Right cardiac atrium (tissue), 5 donors: ENCODE measurements at regions not wholly inside any gene's neighbourhood (a gene's known extent, or its start where the extent isn't known, plus 50 kb on each side); places are given as distances from the start of the nearest gene placed in this dataset.

Source experiments
- ATAC-seq, 2 donors: fragments of 200-7000 bp; cut with Tn5 transposase; one replicate each; pipeline versions ENCODE4 v1.8.0 to v1.9.1; 2020; ENCODE audit warnings: moderate library complexity in 2 of 2, mild to moderate bottlenecking in 1 of 2
- DNase-seq, 3 donors: peaks; one replicate each; pipeline ENCODE4 v3.0.0-alpha.2; 2020
- H3K27ac ChIP-seq: one replicate; pipeline ENCODE4 v1.5.1; 2013; ENCODE audit warnings: mild to moderate bottlenecking, low read length, control low read depth, moderate library complexity
- H3K27me3 ChIP-seq: one replicate; pipeline ENCODE4 v1.6.1; 2013; ENCODE audit not compliant: control insufficient read depth, insufficient read depth
- H3K4me1 ChIP-seq: one replicate; pipeline ENCODE4 v1.6.1; 2013; ENCODE audit warnings: low read length; ENCODE audit not compliant: control insufficient read depth, insufficient read depth
- H3K4me3 ChIP-seq: one replicate; pipeline ENCODE4 v1.5.1; 2013; ENCODE audit warnings: low read length, control low read depth
- H3K9me3 ChIP-seq: one replicate; pipeline ENCODE4 v1.6.1; 2013; ENCODE audit warnings: low read length; ENCODE audit not compliant: control insufficient read depth
- WGBS: extraction: QIAGEN DNeasy Blood & Tissue Kit; methylation state at CpG from one replicate; pipeline ENCODE4 v1.1.7; 2013; 5-methylcytosine and 5-hydroxymethylcytosine counted together
- intact Hi-C, 4 donors: fragments of 100-400 bp; cut with DNase I; formaldehyde crosslinking; loops; one replicate each; pipeline versions ENCODE4 v1.11.0 to v1.14.0; 2022 to 2023
- donor health status: healthy with polysubstance abuse.
- donor health status: DM: no; HTN: yes; CAD: no.
- donor health status: DM: no; HTN: no; CAD: no.
- donor health status: DM: no; HTN: yes; CAD: no; lungs with severe emphysema.
- donor health status: DM: yes; HTN: yes; CAD: no.

- DNase-seq: no peak
- Histone ChIP-seq H3K9me3 (no peaks in the 10 kb centered on the region), H3K4me3 (no peak overlapping the region), H3K27ac (no peak overlapping the region), H3K4me1 (no peaks in the 10 kb centered on the region), H3K27me3 (no peaks in the 10 kb centered on the region)
- whole genome bisulfite sequencing: 46% methylated on average over 3 of the region's 3 CpGs
- intact Hi-C loops: no loop called here
- ATAC-seq: no peak
Observed at GRCh38 chr2:14530506-14530905, 102.0 kb upstream of the LRATD1 start.

- no peaks in the 10 kb centered on the region for H3K9me3 ChIP-seq
- DNase-seq (no peak), ATAC-seq (peak; percentile 76 to 96)
- no peak overlapping the region for H3K27ac ChIP-seq
- intact Hi-C loops: no loop called here
- H3K4me1 ChIP-seq: no peaks in the 10 kb centered on the region
- H3K27me3 ChIP-seq: no peaks in the 10 kb centered on the region
- 80% methylated on average over 1 of the region's 1 CpG for WGBS
- no peak overlapping the region for H3K4me3 ChIP-seq
Observed at GRCh38 chr2:14533131-14533757, 99.3 kb upstream of the LRATD1 start.

GRCh38 chr2:14535156-14535555 is 97.4 kb upstream of the LRATD1 start:
- Histone ChIP-seq H3K4me3 (no peak overlapping the region), H3K27ac (no peak overlapping the region), H3K9me3 (no peaks in the 10 kb centered on the region), H3K4me1 (no peaks in the 10 kb centered on the region), H3K27me3 (no peaks in the 10 kb centered on the region)
- intact Hi-C loops: no loop called here
- WGBS: 59% methylated on average over 4 of the region's 4 CpGs
- no peak for DNase-seq
- no peak for ATAC-seq

- Histone ChIP-seq H3K27me3 (no peaks in the 10 kb centered on the region), H3K27ac (no peak overlapping the region), H3K9me3 (no peaks in the 10 kb centered on the region), H3K4me1 (no peaks in the 10 kb centered on the region), H3K4me3 (no peak overlapping the region)
- 75% methylated on average over 4 of the region's 4 CpGs for WGBS
- DNase-seq (no peak), ATAC-seq (no peak)
- intact Hi-C loops: no loop called here
Observed at GRCh38 chr2:14536976-14537375, 95.5 kb upstream of the LRATD1 start.

- H3K9me3 ChIP-seq: no peaks in the 10 kb centered on the region
- intact Hi-C loops: no loop called here
- ATAC-seq (no peak), DNase-seq (no peak)
- no peaks in the 10 kb centered on the region for H3K4me1 ChIP-seq
- H3K4me3 ChIP-seq: no peak overlapping the region
- 89% methylated on average over 1 of the region's 1 CpG for whole genome bisulfite sequencing
- no peak overlapping the region for H3K27ac ChIP-seq
- H3K27me3 ChIP-seq: no peaks in the 10 kb centered on the region
Observed at GRCh38 chr2:14540015-14540414, 92.5 kb upstream of the LRATD1 start.

GRCh38 chr2:14543284-14543683 is 89.2 kb upstream of the LRATD1 start:
- no peaks in the 10 kb centered on the region for H3K27me3 ChIP-seq
- no peaks in the 10 kb centered on the region for H3K4me1 ChIP-seq
- ATAC-seq (peak in 1 of 2 donors; percentile 47), DNase-seq (no peak)
- intact Hi-C loops: no loop called here
- WGBS: 61% methylated on average over 4 of the region's 4 CpGs
- no peak overlapping the region for H3K27ac ChIP-seq
- H3K4me3 ChIP-seq: no peak overlapping the region
- no peaks in the 10 kb centered on the region for H3K9me3 ChIP-seq

- intact Hi-C loops: no loop called here
- DNase-seq: no peak
- Histone ChIP-seq H3K27me3 (no peaks in the 10 kb centered on the region), H3K27ac (no peak overlapping the region), H3K4me3 (no peak overlapping the region), H3K9me3 (no peaks in the 10 kb centered on the region), H3K4me1 (no peaks in the 10 kb centered on the region)
- ATAC-seq: no peak
- WGBS: 60% methylated on average over 4 of the region's 4 CpGs
Observed at GRCh38 chr2:14544247-14544646, 88.3 kb upstream of the LRATD1 start.

GRCh38 chr2:14547830-14548229 is 84.7 kb upstream of the LRATD1 start:
- ATAC-seq (no peak), DNase-seq (no peak)
- H3K4me3 ChIP-seq: no peak overlapping the region
- intact Hi-C loops: no loop called here
- no peaks in the 10 kb centered on the region for H3K4me1 ChIP-seq
- no peaks in the 10 kb centered on the region for H3K27me3 ChIP-seq
- H3K9me3 ChIP-seq: no peaks in the 10 kb centered on the region
- 93% methylated on average over 1 of the region's 1 CpG for WGBS
- no peak overlapping the region for H3K27ac ChIP-seq

GRCh38 chr2:14550658-14551057 is 81.9 kb upstream of the LRATD1 start:
- Histone ChIP-seq H3K9me3 (no peaks in the 10 kb centered on the region), H3K27ac (no peak overlapping the region), H3K27me3 (no peaks in the 10 kb centered on the region), H3K4me1 (no peaks in the 10 kb centered on the region), H3K4me3 (no peak overlapping the region)
- 60% methylated on average over 3 of the region's 3 CpGs for WGBS
- no peak for ATAC-seq
- no peak for DNase-seq
- intact Hi-C loops: no loop called here

GRCh38 chr2:14551069-14551468 is 81.4 kb upstream of the LRATD1 start:
- DNase-seq: no peak
- ATAC-seq: peak in 1 of 2 donors; percentile 67
- WGBS: 71% methylated on average over 3 of the region's 3 CpGs

GRCh38 chr2:14552286-14552685 is 80.2 kb upstream of the LRATD1 start:
- WGBS: 54% methylated on average over 1 of the region's 1 CpG
- intact Hi-C loops: no loop called here

More at GRCh38 chr2:14551069-14551468, 81.4 kb upstream of the LRATD1 start:
- no peaks in the 10 kb centered on the region for H3K9me3 ChIP-seq
- no peaks in the 10 kb centered on the region for H3K4me1 ChIP-seq
- H3K27ac ChIP-seq: no peak overlapping the region
- no peaks in the 10 kb centered on the region for H3K27me3 ChIP-seq
- H3K4me3 ChIP-seq: no peak overlapping the region
- intact Hi-C loops: no loop called here

GRCh38 chr2:14552818-14553217 is 79.7 kb upstream of the LRATD1 start:
- no peak for ATAC-seq
- H3K4me3 ChIP-seq: no peak overlapping the region
- no peaks in the 10 kb centered on the region for H3K9me3 ChIP-seq
- no peaks in the 10 kb centered on the region for H3K4me1 ChIP-seq
- 85% methylated on average over 2 of the region's 2 CpGs for WGBS
- no peaks in the 10 kb centered on the region for H3K27me3 ChIP-seq
- DNase-seq: no peak
- H3K27ac ChIP-seq: no peak overlapping the region
- intact Hi-C loops: no loop called here

More at GRCh38 chr2:14552286-14552685, 80.2 kb upstream of the LRATD1 start:
- DNase-seq: no peak
- Histone ChIP-seq H3K4me1 (no peaks in the 10 kb centered on the region), H3K27me3 (no peaks in the 10 kb centered on the region), H3K9me3 (no peaks in the 10 kb centered on the region), H3K4me3 (no peak overlapping the region), H3K27ac (no peak overlapping the region)
- no peak for ATAC-seq
